Bronchial epithelial cell (primary cell): ENCODE measurements at regions not wholly inside any gene's neighbourhood (a gene's known extent, or its start where the extent isn't known, plus 50 kb on each side); places are given as distances from the start of the nearest gene placed in this dataset.

Experiments used
- DNase-seq: peaks from one replicate; pipeline ENCODE4 v3.0.0-alpha.2; 2010; ENCODE audit warnings: low read depth
- FAIRE-seq: peaks from 2 replicates; lab custom pipeline; 2011; peaks lifted over from hg19 to GRCh38; lab: Jason Lieb, UNC
- H3K27me3 ChIP-seq: 2 replicates; pipeline ENCODE4 v1.5.1; 2011; ENCODE audit warnings: low read length; ENCODE audit not compliant: control insufficient read depth, insufficient read depth
- H3K36me3 ChIP-seq: 2 replicates; pipeline ENCODE4 v1.5.1; 2011; ENCODE audit warnings: low read length; ENCODE audit not compliant: control insufficient read depth, insufficient read depth
- H3K4me3 ChIP-seq: 2 replicates; pipeline ENCODE4 v1.5.1; 2011; ENCODE audit warnings: mild to moderate bottlenecking, low read depth, low read length, control low read depth
- TF ChIP-seq, protein P1 (sequence below): IDR thresholded peaks from 2 replicates; pipeline ENCODE4 v1.5.1; 2011; ENCODE audit warnings: mild to moderate bottlenecking, moderate library complexity, low read length, control low read depth, inconsistent platforms; ENCODE audit not compliant: insufficient read depth, severe bottlenecking

DNA sequence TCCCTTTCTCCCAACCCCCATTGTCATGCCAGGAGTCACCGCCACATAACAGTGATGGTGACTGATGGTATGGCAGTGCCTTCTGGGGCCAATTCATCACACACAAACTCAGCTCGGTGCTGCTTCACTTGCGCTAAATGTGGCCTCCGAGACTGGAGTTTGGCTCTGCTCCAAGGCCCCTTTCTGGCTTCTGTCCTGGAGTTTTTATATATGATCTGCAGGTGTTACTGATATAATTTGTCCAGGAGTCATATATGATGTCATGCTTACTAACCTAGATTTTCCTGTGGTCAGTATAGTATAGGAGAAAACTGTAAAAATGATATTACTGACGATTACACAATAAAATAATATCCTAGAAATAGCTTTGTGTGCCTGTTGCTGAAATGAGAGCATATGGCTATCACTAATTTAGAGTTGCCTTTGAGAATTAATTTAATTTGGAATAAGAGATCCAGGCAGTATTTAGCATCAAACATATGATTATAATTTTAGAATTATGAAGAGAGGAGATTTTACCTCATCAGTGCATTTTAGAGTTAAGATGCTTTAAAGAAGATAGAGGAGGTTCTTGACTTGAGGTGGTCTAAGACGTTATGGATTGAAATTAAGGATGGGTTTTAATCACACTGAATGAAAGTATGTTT is 334.1 kb upstream of the CD180 start:
- Histone ChIP-seq H3K27me3 (no peaks in the 10 kb centered on the region), H3K4me3 (no peak overlapping the region), H3K36me3 (no peaks in the 10 kb centered on the region)
- TF ChIP-seq, protein P1, sequence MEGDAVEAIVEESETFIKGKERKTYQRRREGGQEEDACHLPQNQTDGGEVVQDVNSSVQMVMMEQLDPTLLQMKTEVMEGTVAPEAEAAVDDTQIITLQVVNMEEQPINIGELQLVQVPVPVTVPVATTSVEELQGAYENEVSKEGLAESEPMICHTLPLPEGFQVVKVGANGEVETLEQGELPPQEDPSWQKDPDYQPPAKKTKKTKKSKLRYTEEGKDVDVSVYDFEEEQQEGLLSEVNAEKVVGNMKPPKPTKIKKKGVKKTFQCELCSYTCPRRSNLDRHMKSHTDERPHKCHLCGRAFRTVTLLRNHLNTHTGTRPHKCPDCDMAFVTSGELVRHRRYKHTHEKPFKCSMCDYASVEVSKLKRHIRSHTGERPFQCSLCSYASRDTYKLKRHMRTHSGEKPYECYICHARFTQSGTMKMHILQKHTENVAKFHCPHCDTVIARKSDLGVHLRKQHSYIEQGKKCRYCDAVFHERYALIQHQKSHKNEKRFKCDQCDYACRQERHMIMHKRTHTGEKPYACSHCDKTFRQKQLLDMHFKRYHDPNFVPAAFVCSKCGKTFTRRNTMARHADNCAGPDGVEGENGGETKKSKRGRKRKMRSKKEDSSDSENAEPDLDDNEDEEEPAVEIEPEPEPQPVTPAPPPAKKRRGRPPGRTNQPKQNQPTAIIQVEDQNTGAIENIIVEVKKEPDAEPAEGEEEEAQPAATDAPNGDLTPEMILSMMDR = no peak
- FAIRE-seq (no peak), DNase-seq (no peak)

DNA sequence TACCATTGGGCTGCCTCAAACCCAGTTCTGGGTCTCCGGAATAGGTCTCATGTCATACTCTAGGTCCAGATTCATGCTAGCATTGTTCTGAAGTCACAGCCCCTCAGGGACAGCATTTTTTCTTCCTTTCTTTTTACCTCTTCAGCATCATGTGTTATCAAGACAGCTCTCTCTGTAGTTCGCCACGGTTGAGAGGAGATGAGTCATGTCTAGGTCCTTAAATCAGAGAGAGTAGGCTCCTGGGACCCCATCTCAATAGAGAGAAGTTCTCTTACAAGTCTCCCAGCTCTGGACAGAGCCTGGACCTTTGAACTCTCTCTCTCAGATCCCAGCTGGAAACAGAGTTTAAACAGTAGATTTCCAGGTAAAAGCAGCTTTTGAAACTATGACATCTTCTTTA is 332.4 kb upstream of the CD180 start:
- DNase-seq (peak; percentile 5), FAIRE-seq (no peak)
- H3K27me3 ChIP-seq = no peaks in the 10 kb centered on the region
- H3K4me3 ChIP-seq = no peak overlapping the region
- TF ChIP-seq, protein P1 = no peak
- no peaks in the 10 kb centered on the region for H3K36me3 ChIP-seq

- Histone ChIP-seq H3K27me3 (no peaks in the 10 kb centered on the region), H3K4me3 (no peak overlapping the region), H3K36me3 (no peaks in the 10 kb centered on the region)
- DNase-seq (no peak), FAIRE-seq (no peak)
- TF ChIP-seq, protein P1 = no peak
Measured at GRCh38 chr5:67526793-67527192, 330.2 kb upstream of the CD180 start.

GRCh38 chr5:67520161-67520908 is 323.7 kb upstream of the CD180 start:
- TF ChIP-seq, protein P1 = no peak
- H3K36me3 ChIP-seq = no peaks in the 10 kb centered on the region
- DNase-seq (no peak), FAIRE-seq (no peak)
- no peak overlapping the region for H3K4me3 ChIP-seq
- no peaks in the 10 kb centered on the region for H3K27me3 ChIP-seq

DNA sequence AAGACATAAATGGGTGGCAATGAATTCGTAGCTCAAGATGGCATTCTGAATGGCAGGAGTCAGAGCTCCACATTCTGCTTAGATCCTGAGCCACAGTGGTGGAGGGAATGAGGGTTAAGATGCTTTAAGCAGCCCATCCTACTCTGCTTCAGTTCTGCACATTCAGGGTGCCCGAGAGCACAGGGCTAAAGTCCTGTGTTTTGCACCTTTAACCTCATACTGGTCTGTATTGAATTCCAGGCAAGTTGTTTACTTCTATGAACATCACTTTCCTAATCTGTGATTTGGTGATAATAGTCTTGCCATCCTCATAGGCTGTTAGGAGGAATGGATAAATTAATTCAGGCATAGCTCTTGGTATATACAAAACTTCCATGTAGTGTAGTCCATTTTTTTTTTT is 321.6 kb upstream of the CD180 start:
- FAIRE-seq (peak; percentile 36), DNase-seq (no peak)
- Histone ChIP-seq H3K4me3 (no peak overlapping the region), H3K36me3 (no peaks in the 10 kb centered on the region), H3K27me3 (no peaks in the 10 kb centered on the region)
- TF ChIP-seq, protein P1 = no peak
